B cell (primary cell): ENCODE measurements at regions not wholly inside any gene's neighbourhood (a gene's known extent, or its start where the extent isn't known, plus 50 kb on each side); places are given as distances from the start of the nearest gene placed in this dataset.

ENCODE experiments used
- EZH2 ChIP-seq: IDR thresholded peaks from 2 replicates; pipeline ENCODE4 v1.6.1; 2012; ENCODE audit warnings: borderline replicate concordance, low read depth, mild to moderate bottlenecking, moderate library complexity, low read length; ENCODE audit not compliant: insufficient read depth, poor library complexity, severe bottlenecking
- TF ChIP-seq, protein P1 (sequence below): fragments of 200-600 bp; IDR thresholded peaks from one replicate; pipeline ENCODE4 v1.8.0; 2022; ENCODE audit warnings: antibody characterized with exemption, mild to moderate bottlenecking

DNA sequence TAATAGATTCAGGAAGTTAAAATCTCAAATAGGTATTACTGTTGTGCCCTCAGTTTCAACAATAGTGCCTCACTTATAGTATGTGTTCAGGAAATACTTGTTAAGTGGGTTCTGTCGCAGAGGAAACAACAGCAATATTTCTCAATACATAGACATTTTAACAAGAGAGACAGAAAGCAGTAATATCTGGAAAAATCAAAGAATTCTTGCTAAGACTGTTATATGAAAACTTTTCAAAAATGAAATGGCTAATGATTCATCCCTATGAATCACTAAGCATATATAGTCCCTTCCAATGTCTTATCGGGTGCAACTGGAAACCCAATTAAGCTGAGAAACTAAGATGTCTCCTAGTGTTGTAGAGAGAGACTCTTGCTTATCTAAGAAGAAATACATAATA is 668.9 kb downstream of the TFAP2A start:
- TF ChIP-seq, protein P1, sequence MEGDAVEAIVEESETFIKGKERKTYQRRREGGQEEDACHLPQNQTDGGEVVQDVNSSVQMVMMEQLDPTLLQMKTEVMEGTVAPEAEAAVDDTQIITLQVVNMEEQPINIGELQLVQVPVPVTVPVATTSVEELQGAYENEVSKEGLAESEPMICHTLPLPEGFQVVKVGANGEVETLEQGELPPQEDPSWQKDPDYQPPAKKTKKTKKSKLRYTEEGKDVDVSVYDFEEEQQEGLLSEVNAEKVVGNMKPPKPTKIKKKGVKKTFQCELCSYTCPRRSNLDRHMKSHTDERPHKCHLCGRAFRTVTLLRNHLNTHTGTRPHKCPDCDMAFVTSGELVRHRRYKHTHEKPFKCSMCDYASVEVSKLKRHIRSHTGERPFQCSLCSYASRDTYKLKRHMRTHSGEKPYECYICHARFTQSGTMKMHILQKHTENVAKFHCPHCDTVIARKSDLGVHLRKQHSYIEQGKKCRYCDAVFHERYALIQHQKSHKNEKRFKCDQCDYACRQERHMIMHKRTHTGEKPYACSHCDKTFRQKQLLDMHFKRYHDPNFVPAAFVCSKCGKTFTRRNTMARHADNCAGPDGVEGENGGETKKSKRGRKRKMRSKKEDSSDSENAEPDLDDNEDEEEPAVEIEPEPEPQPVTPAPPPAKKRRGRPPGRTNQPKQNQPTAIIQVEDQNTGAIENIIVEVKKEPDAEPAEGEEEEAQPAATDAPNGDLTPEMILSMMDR, result no peak
- no peak for TF ChIP-seq EZH2
